ENCODE measurements at regions not wholly inside any gene's neighbourhood (a gene's known extent, or its start where the extent isn't known, plus 50 kb on each side); places are given as distances from the start of the nearest gene placed in this dataset.

- TF ChIP-seq CTCF (IDR thresholded peaks at IDR 0.05) (no peak), POLR2A (IDR thresholded peaks at IDR 0.05) (no peak)
Observed at GRCh38 chr2:234398531-234398930, 98.3 kb downstream of the ARL4C start.

All from body of pancreas (tissue), 4 donors.